IMR-90 (cell line): ENCODE measurements at regions not wholly inside any gene's neighbourhood (a gene's known extent, or its start where the extent isn't known, plus 50 kb on each side); places are given as distances from the start of the nearest gene placed in this dataset.

Experiments
- BHLHE40 ChIP-seq: fragments of 150-350 bp; IDR thresholded peaks from 2 replicates; pipeline ENCODE4 v1.6.1; 2016; ENCODE audit warnings: mild to moderate bottlenecking, low read depth, low read length
- CEBPB ChIP-seq: IDR thresholded peaks from 2 replicates; pipeline ENCODE4 v1.6.1; 2012; ENCODE audit warnings: low read depth, low read length, improper control_type of control experiment
- CHD1 ChIP-seq: IDR thresholded peaks from 2 replicates; pipeline ENCODE4 v1.6.1; 2012; ENCODE audit warnings: low read depth, low read length, improper control_type of control experiment
- CTCF ChIP-seq: conservative IDR thresholded peaks from 2 replicates; pipeline ENCODE4 v1.5.1; 2012; ENCODE audit warnings: mild to moderate bottlenecking, low read depth, low read length, improper control_type of control experiment
- ELK1 ChIP-seq: fragments of 150-350 bp; IDR thresholded peaks from 2 replicates; pipeline ENCODE4 v1.6.1; 2016; ENCODE audit warnings: low read depth, mild to moderate bottlenecking, low read length, moderate library complexity, borderline replicate concordance
- MAFK ChIP-seq: IDR thresholded peaks from 2 replicates; pipeline ENCODE4 v1.6.1; 2012; ENCODE audit warnings: low read depth, low read length, improper control_type of control experiment
- MXI1 ChIP-seq: IDR thresholded peaks from 2 replicates; pipeline ENCODE4 v1.6.1; 2012; ENCODE audit warnings: low read depth, mild to moderate bottlenecking, low read length, moderate library complexity, borderline replicate concordance
- NFE2L2 ChIP-seq: fragments of 150-350 bp; IDR thresholded peaks from 2 replicates; pipeline ENCODE4 v1.6.1; 2016; ENCODE audit warnings: low read depth, mild to moderate bottlenecking, low read length
- POLR2A ChIP-seq: IDR thresholded peaks from 2 replicates; pipeline ENCODE4 v1.6.1; 2012; ENCODE audit warnings: mild to moderate bottlenecking, low read depth, low read length
- RAD21 ChIP-seq: IDR thresholded peaks from 2 replicates; pipeline ENCODE4 v1.6.1; 2012; ENCODE audit warnings: low read length, improper control_type of control experiment
- RCOR1 ChIP-seq: IDR thresholded peaks from 2 replicates; pipeline ENCODE4 v1.6.1; 2012; ENCODE audit warnings: mild to moderate bottlenecking, low read length, improper control_type of control experiment; ENCODE audit not compliant: insufficient replicate concordance
- RFX5 ChIP-seq: IDR thresholded peaks from 2 replicates; pipeline ENCODE4 v1.8.0; 2012; ENCODE audit warnings: low read depth, mild to moderate bottlenecking, low read length, moderate library complexity
- SMC3 ChIP-seq: fragments of 150-350 bp; IDR thresholded peaks from 2 replicates; pipeline ENCODE4 v1.6.1; 2016; ENCODE audit warnings: low read depth, mild to moderate bottlenecking, antibody characterized with exemption, low read length, moderate library complexity
- USF2 ChIP-seq: fragments of 150-350 bp; IDR thresholded peaks from 2 replicates; pipeline ENCODE4 v1.6.1; 2017; ENCODE audit warnings: mild to moderate bottlenecking, antibody characterized with exemption, low read length, low read depth

GRCh38 chr6:4464638-4465037, 311.6 kb upstream of the CDYL start:
- no peak for TF ChIP-seq CTCF
- no peak for TF ChIP-seq USF2
- TF ChIP-seq SMC3, result no peak
- no peak for TF ChIP-seq BHLHE40
- TF ChIP-seq RCOR1, result no peak
- no peak for TF ChIP-seq MAFK
- TF ChIP-seq RAD21, result no peak
- TF ChIP-seq ELK1, result no peak
- no peak for TF ChIP-seq POLR2A
- TF ChIP-seq NFE2L2, result no peak
- TF ChIP-seq CEBPB, result no peak
- TF ChIP-seq CHD1, result no peak
- no peak for TF ChIP-seq MXI1
- no peak for TF ChIP-seq RFX5
